HG03064 (cell line): ENCODE measurements at regions not wholly inside any gene's neighbourhood (a gene's known extent, or its start where the extent isn't known, plus 50 kb on each side); places are given as distances from the start of the nearest gene placed in this dataset.

ENCODE experiments used
- ATAC-seq: cut with Tn5 transposase; IDR thresholded peaks from one replicate; pipeline ENCODE4 v1.9.1; 2021; ENCODE audit warnings: low read depth; ENCODE audit not compliant: unreplicated experiment

- ATAC-seq = no peak
Measured at GRCh38 chr4:46684041-46684440, 225.0 kb downstream of the COX7B2 start.

- no peak for ATAC-seq
Measured at GRCh38 chr4:46676364-46676763, 232.7 kb downstream of the COX7B2 start.

GRCh38 chr4:46674326-46674725 is 234.7 kb downstream of the COX7B2 start:
- ATAC-seq = no peak

- no peak for ATAC-seq
Measured at GRCh38 chr4:46667790-46668189, 241.3 kb downstream of the COX7B2 start.

GRCh38 chr4:46656071-46656470 is 253.0 kb downstream of the COX7B2 start:
- no peak for ATAC-seq

- no peak for ATAC-seq
Measured at GRCh38 chr4:46653842-46654241, 255.2 kb downstream of the COX7B2 start.

- ATAC-seq = no peak
Measured at GRCh38 chr4:46649390-46649789, 259.5 kb upstream of the GABRA2 start.

- ATAC-seq = peak; percentile 80
Measured at GRCh38 chr4:46648088-46648744, 258.3 kb upstream of the GABRA2 start.

- ATAC-seq = no peak
Measured at GRCh38 chr4:46645126-46645525, 255.2 kb upstream of the GABRA2 start.
